ENCODE measurements at regions not wholly inside any gene's neighbourhood (a gene's known extent, or its start where the extent isn't known, plus 50 kb on each side); places are given as distances from the start of the nearest gene placed in this dataset.
A peak's percentile ranks its signal among the peaks of the same experiment; 100 is the strongest.
"Not testable (repeated sequence)": the region's sequence is repeated elsewhere in the genome, so short reads cannot be mapped to it uniquely, and the experiment has no call there.

GRCh38 chr10:47711428-47711827, 52.0 kb downstream of the SYT15B start:
- H3K4me3 ChIP-seq (ENCODE audit: low read length); H3K9me3 ChIP-seq (ENCODE audit: low read length); H2AFZ ChIP-seq (ENCODE audit: low read depth, low read length); H3K27me3 ChIP-seq (ENCODE audit: insufficient read depth, low read length); H3K36me3 ChIP-seq (ENCODE audit: insufficient read depth, low read length); H3K4me1 ChIP-seq (ENCODE audit: insufficient read depth, low read length): not testable (repeated sequence)

GRCh38 chr10:47710443-47710842, 52.9 kb downstream of the SYT15B start:
- H3K4me3 ChIP-seq (ENCODE audit: low read length); H3K27me3 ChIP-seq (ENCODE audit: insufficient read depth, low read length); H3K4me1 ChIP-seq (ENCODE audit: insufficient read depth, low read length); H3K9me3 ChIP-seq (ENCODE audit: low read length); H2AFZ ChIP-seq (ENCODE audit: low read depth, low read length); H3K36me3 ChIP-seq (ENCODE audit: insufficient read depth, low read length): not testable (repeated sequence)

- H3K4me3 ChIP-seq (ENCODE audit: low read length), result peak overlapping the region; percentile 45
- H3K36me3 ChIP-seq (ENCODE audit: insufficient read depth, low read length); H3K9me3 ChIP-seq (ENCODE audit: low read length); H3K4me1 ChIP-seq (ENCODE audit: insufficient read depth, low read length); H2AFZ ChIP-seq (ENCODE audit: low read depth, low read length); H3K27me3 ChIP-seq (ENCODE audit: insufficient read depth, low read length): not testable (repeated sequence)
Observed at GRCh38 chr10:47705698-47706414, 57.5 kb downstream of the SYT15B start.

GRCh38 chr10:47701285-47701684, 62.1 kb downstream of the SYT15B start:
- H2AFZ ChIP-seq (ENCODE audit: low read depth, low read length); H3K27me3 ChIP-seq (ENCODE audit: insufficient read depth, low read length): not testable (repeated sequence)

GRCh38 chr10:47699854-47700253, 63.5 kb downstream of the SYT15B start:
- not testable (repeated sequence) for H2AFZ ChIP-seq (ENCODE audit: low read depth, low read length); H3K9me3 ChIP-seq (ENCODE audit: low read length); H3K27me3 ChIP-seq (ENCODE audit: insufficient read depth, low read length); H3K4me1 ChIP-seq (ENCODE audit: insufficient read depth, low read length); H3K4me3 ChIP-seq (ENCODE audit: low read length); H3K36me3 ChIP-seq (ENCODE audit: insufficient read depth, low read length)

More at GRCh38 chr10:47701285-47701684, 62.1 kb downstream of the SYT15B start:
- H3K9me3 ChIP-seq (ENCODE audit: low read length); H3K4me1 ChIP-seq (ENCODE audit: insufficient read depth, low read length); H3K4me3 ChIP-seq (ENCODE audit: low read length); H3K36me3 ChIP-seq (ENCODE audit: insufficient read depth, low read length): not testable (repeated sequence)

- not testable (repeated sequence) for H3K9me3 ChIP-seq (ENCODE audit: low read length); H2AFZ ChIP-seq (ENCODE audit: low read depth, low read length); H3K36me3 ChIP-seq (ENCODE audit: insufficient read depth, low read length); H3K27me3 ChIP-seq (ENCODE audit: insufficient read depth, low read length); H3K4me1 ChIP-seq (ENCODE audit: insufficient read depth, low read length); H3K4me3 ChIP-seq (ENCODE audit: low read length)
Observed at GRCh38 chr10:47696170-47696569, 67.2 kb downstream of the SYT15B start.

- H3K9me3 ChIP-seq (ENCODE audit: low read length); H3K4me1 ChIP-seq (ENCODE audit: insufficient read depth, low read length); H3K27me3 ChIP-seq (ENCODE audit: insufficient read depth, low read length); H3K36me3 ChIP-seq (ENCODE audit: insufficient read depth, low read length); H2AFZ ChIP-seq (ENCODE audit: low read depth, low read length); H3K4me3 ChIP-seq (ENCODE audit: low read length): not testable (repeated sequence)
Observed at GRCh38 chr10:47695149-47695548, 68.2 kb downstream of the SYT15B start.

GRCh38 chr10:47690304-47690703, 73.1 kb downstream of the SYT15B start:
- H3K36me3 ChIP-seq (ENCODE audit: insufficient read depth, low read length); H3K4me3 ChIP-seq (ENCODE audit: low read length); H3K4me1 ChIP-seq (ENCODE audit: insufficient read depth, low read length); H2AFZ ChIP-seq (ENCODE audit: low read depth, low read length); H3K27me3 ChIP-seq (ENCODE audit: insufficient read depth, low read length); H3K9me3 ChIP-seq (ENCODE audit: low read length): not testable (repeated sequence)

- H3K4me1 ChIP-seq (ENCODE audit: insufficient read depth, low read length); H3K36me3 ChIP-seq (ENCODE audit: insufficient read depth, low read length); H3K9me3 ChIP-seq (ENCODE audit: low read length); H2AFZ ChIP-seq (ENCODE audit: low read depth, low read length); H3K4me3 ChIP-seq (ENCODE audit: low read length); H3K27me3 ChIP-seq (ENCODE audit: insufficient read depth, low read length): not testable (repeated sequence)
Observed at GRCh38 chr10:47683826-47684475, 79.4 kb downstream of the SYT15B start.

GRCh38 chr10:47681638-47681990, 81.8 kb downstream of the SYT15B start:
- H3K36me3 ChIP-seq (ENCODE audit: insufficient read depth, low read length); H2AFZ ChIP-seq (ENCODE audit: low read depth, low read length): not testable (repeated sequence)

GRCh38 chr10:47680848-47681637, 82.3 kb downstream of the SYT15B start:
- H2AFZ ChIP-seq (ENCODE audit: low read depth, low read length); H3K27me3 ChIP-seq (ENCODE audit: insufficient read depth, low read length); H3K4me3 ChIP-seq (ENCODE audit: low read length); H3K9me3 ChIP-seq (ENCODE audit: low read length); H3K36me3 ChIP-seq (ENCODE audit: insufficient read depth, low read length); H3K4me1 ChIP-seq (ENCODE audit: insufficient read depth, low read length): not testable (repeated sequence)

More at GRCh38 chr10:47681638-47681990, 81.8 kb downstream of the SYT15B start:
- not testable (repeated sequence) for H3K9me3 ChIP-seq (ENCODE audit: low read length); H3K4me3 ChIP-seq (ENCODE audit: low read length); H3K4me1 ChIP-seq (ENCODE audit: insufficient read depth, low read length); H3K27me3 ChIP-seq (ENCODE audit: insufficient read depth, low read length)

GRCh38 chr10:47676102-47676501, 87.3 kb downstream of the SYT15B start:
- not testable (repeated sequence) for H3K4me1 ChIP-seq (ENCODE audit: insufficient read depth, low read length); H3K36me3 ChIP-seq (ENCODE audit: insufficient read depth, low read length); H3K4me3 ChIP-seq (ENCODE audit: low read length); H3K9me3 ChIP-seq (ENCODE audit: low read length); H3K27me3 ChIP-seq (ENCODE audit: insufficient read depth, low read length); H2AFZ ChIP-seq (ENCODE audit: low read depth, low read length)

- H3K36me3 ChIP-seq (ENCODE audit: insufficient read depth, low read length); H2AFZ ChIP-seq (ENCODE audit: low read depth, low read length); H3K4me1 ChIP-seq (ENCODE audit: insufficient read depth, low read length); H3K9me3 ChIP-seq (ENCODE audit: low read length); H3K27me3 ChIP-seq (ENCODE audit: insufficient read depth, low read length); H3K4me3 ChIP-seq (ENCODE audit: low read length): not testable (repeated sequence)
Observed at GRCh38 chr10:47675577-47675976, 87.8 kb downstream of the SYT15B start.

All from neuron (in vitro differentiated cells).